HG02885 (cell line): ENCODE measurements at regions not wholly inside any gene's neighbourhood (a gene's known extent, or its start where the extent isn't known, plus 50 kb on each side); places are given as distances from the start of the nearest gene placed in this dataset.
"Not testable (repeated sequence)": the region's sequence is repeated elsewhere in the genome, so short reads cannot be mapped to it uniquely, and the experiment has no call there.

Source experiments
- ATAC-seq: cut with Tn5 transposase; IDR thresholded peaks from one replicate; pipeline ENCODE4 v1.9.1; 2021; ENCODE audit warnings: mild to moderate bottlenecking; ENCODE audit not compliant: unreplicated experiment, poor library complexity

DNA sequence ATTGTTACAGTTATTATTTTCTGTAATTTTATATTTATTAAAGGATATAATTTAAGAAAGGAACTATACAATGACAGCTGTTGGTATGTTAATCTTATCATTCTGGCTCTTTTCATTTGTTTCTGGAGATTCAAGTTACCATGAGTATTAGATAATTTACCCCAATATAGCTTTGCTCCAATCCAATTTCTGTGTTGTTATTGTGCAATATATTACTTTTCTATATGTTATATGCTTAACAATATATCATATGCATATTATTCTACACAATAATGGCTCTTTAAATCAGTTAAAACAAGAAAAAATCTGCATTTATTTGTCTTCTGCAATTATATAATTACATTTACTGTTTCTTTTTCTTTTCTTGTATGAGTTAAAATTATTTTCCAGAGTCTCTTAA is 1650.9 kb downstream of the BRINP3 start:
- no peak for ATAC-seq

DNA sequence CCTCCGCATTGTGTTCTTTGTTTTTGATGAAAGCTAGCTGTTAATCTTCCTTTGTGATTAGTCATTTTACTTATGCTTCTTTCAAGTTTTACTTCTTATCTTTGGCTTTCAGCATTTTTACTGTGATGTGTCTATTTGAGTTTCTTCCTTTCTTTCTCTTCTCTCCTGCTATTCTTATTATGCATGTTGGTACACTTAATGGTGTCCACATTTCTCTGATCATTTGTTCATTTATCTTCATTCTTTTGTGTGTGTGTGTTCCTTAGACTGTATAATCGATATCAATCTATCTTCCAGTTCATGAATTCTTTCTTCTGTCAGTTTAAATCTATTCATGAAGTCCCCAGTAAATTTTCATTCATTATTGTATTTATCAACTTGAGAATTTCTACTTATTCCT is 1650.3 kb downstream of the BRINP3 start:
- ATAC-seq = no peak

GRCh38 chr1:188841111-188841696 is 1636.5 kb downstream of the BRINP3 start:
- ATAC-seq = not testable (repeated sequence)

- ATAC-seq = no peak
Observed at GRCh38 chr1:188846468-188846867, 1631.2 kb downstream of the BRINP3 start.

DNA sequence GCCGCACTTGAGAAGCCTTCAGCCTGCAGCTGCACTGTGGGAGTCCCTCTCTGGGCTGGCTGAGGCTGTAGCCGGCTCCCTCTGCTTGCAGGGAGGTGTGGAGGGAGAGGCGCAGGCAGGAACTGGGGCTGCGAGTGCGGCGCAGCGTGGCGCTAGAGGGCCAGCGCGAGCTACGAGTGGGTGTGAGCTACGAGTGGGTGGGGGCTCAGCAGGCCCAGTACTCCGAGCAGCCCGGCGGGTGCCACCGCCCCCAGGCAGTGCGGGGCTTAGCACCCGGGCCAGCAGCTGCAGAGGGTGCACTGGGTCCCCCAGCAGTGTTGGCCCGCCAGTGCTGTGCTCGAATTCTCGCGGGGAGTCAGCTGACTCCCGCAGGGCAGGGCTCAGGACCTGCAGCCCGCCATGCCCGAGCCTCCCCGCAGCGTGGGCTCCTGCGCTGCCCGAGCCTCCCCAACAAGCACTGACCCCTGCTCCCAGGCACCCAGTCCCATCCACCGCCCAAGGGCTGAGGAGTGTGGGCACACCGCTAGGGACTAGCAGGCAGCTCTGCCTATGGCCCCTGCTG is 1620.1 kb downstream of the BRINP3 start:
- no peak for ATAC-seq

- no peak for ATAC-seq
Observed at GRCh38 chr1:188867614-188868013, 1610.0 kb downstream of the BRINP3 start.

DNA sequence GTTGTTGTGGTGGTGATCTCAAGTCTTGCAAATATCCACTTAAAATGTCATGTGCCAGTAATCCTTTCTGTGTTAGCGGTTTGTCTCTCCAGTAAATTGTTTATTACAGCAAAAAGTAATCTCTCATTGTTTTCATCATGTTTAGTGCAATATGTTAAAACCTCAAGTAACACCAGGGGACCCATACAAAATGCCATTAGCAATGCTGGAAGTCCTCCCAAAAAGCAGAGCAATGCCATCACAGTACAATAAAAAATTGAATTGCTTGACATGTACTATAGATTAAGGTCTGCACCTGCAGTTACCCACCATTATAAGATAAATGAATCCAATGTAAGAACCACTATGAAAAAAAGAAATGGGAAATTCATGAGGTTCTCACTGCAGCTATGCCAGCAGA is 1606.5 kb downstream of the BRINP3 start:
- ATAC-seq = no peak

DNA sequence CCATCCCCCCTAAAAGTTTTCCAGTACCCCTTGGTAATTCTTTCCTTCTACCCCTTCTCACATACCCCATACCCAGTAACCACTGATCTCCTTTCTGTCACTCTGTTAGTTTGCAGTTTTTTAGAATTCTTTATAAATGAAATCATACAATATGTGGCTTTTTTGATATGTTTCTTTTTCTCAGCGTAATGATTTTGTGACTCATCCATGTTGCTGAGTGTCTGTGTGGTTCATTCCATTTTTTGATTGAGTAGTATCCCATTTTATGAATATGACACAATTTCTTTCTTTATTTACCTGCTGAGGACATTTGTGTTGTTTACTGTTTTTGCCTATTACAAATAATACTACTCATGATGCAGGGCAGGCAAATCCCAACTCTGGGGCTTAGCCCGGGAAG is 1605.3 kb downstream of the BRINP3 start:
- no peak for ATAC-seq

DNA sequence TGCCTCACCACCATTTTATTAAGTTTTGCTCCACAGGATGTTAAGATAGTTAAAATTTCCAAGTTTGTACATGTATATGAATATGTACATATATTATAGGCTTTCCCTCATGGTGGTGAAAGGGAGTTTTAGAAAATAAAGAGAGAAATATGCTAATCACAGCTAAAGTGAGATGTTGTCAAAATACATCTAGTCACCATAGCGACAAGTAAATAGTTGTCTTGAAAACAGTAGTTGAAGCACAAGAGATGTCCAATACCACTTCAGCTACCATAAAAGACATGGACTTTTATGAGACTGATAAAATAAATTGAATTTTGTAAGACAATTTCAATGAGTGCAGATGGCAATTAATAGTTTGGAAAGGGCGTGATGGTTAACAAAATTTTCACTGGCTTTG is 1600.0 kb downstream of the BRINP3 start:
- ATAC-seq = no peak

- no peak for ATAC-seq
Observed at GRCh38 chr1:188888386-188888785, 1589.3 kb downstream of the BRINP3 start.

DNA sequence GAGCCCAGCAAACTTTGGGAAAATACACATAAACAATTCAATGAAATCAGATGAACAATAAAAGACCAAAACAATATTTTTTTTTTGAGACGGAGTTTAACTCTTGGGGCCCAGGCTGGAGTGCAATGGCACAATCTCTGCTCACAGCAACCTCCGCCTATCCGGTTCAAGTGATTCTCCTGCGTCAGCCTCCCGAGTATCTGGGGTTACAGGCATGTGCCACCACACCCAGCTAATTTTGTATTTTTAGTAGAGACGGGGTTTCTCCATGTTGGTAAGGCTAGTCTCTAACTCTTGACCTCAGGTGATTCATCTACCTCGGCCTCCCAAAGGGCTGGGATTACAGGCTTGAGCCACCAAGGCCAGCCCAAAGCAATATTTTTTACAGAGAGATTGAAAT is 1588.5 kb downstream of the BRINP3 start:
- no peak for ATAC-seq

- ATAC-seq = no peak
Observed at GRCh38 chr1:188891958-188892357, 1585.7 kb downstream of the BRINP3 start.

- ATAC-seq = no peak
Observed at GRCh38 chr1:188895611-188896010, 1582.1 kb downstream of the BRINP3 start.

GRCh38 chr1:188903241-188903640 is 1574.4 kb downstream of the BRINP3 start:
- ATAC-seq = no peak

- ATAC-seq = no peak
Observed at GRCh38 chr1:188904201-188904600, 1573.5 kb downstream of the BRINP3 start.

GRCh38 chr1:188906921-188907641 is 1570.6 kb downstream of the BRINP3 start:
- ATAC-seq = no peak

- no peak for ATAC-seq
Observed at GRCh38 chr1:188930382-188930781, 1547.3 kb downstream of the BRINP3 start.

GRCh38 chr1:188931506-188931905 is 1546.2 kb downstream of the BRINP3 start:
- ATAC-seq = no peak

GRCh38 chr1:188937965-188938551 is 1539.6 kb downstream of the BRINP3 start:
- no peak for ATAC-seq

DNA sequence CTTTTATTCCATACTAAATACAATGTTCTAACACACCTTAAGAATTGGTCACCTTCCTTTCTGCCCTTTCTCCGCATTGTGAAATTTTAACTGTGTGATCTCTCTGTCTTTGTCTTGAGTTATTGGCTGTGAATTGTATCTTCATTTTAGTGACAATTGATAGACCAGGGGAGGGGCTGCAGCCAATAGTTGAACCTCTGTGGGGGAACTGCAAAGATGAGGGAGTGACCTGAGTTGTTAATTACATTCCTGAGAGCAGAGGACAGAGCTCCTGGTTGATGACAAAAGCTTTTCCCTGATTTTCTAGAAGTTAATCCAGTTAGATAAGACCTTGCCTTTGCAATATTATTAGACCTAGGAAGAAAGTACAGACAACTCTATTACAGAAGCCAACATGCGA is 1535.7 kb downstream of the BRINP3 start:
- no peak for ATAC-seq

GRCh38 chr1:188949701-188950100 is 1528.0 kb downstream of the BRINP3 start:
- ATAC-seq = no peak
